Hepatocyte (in vitro differentiated cells): ENCODE measurements at regions not wholly inside any gene's neighbourhood (a gene's known extent, or its start where the extent isn't known, plus 50 kb on each side); places are given as distances from the start of the nearest gene placed in this dataset.

ENCODE experiments used
- DNase-seq: peaks from one replicate; pipeline ENCODE4 v3.0.0-alpha.2; 2016; ENCODE audit warnings: low spot score
- H2AFZ ChIP-seq: fragments of 200-600 bp; sonication (generic); 2 replicates; pipeline ENCODE4 v1.6.0; 2016; ENCODE audit warnings: antibody characterized with exemption, mild to moderate bottlenecking
- H3K27ac ChIP-seq: fragments of 200-600 bp; sonication (generic); 2 replicates; pipeline ENCODE4 v1.5.1; 2016; ENCODE audit warnings: mild to moderate bottlenecking
- H3K27me3 ChIP-seq: fragments of 200-600 bp; sonication (generic); 2 replicates; pipeline ENCODE4 v1.6.1; 2016
- H3K36me3 ChIP-seq: fragments of 200-600 bp; sonication (generic); replicated peaks from 2 replicates; pipeline ENCODE4 v1.5.1; 2016; ENCODE audit warnings: low read depth; ENCODE audit not compliant: insufficient read depth
- H3K4me1 ChIP-seq: fragments of 200-600 bp; sonication (generic); 2 replicates; pipeline ENCODE4 v1.5.1; 2016; ENCODE audit warnings: mild to moderate bottlenecking, moderate library complexity; ENCODE audit not compliant: insufficient read depth
- H3K4me2 ChIP-seq: fragments of 200-600 bp; sonication (generic); 2 replicates; pipeline ENCODE4 v1.6.0; 2016
- H3K4me3 ChIP-seq: fragments of 200-600 bp; sonication (generic); 2 replicates; pipeline ENCODE4 v1.5.1; 2016; ENCODE audit warnings: mild to moderate bottlenecking
- H3K79me2 ChIP-seq: fragments of 200-600 bp; sonication (generic); 2 replicates; pipeline ENCODE4 v1.6.0; 2017; ENCODE audit warnings: mild to moderate bottlenecking
- H3K9me2 ChIP-seq: fragments of 200-600 bp; sonication (generic); replicated peaks from 2 replicates; pipeline ENCODE4 v1.6.0; 2017; ENCODE audit warnings: mild to moderate bottlenecking; ENCODE audit not compliant: insufficient read depth
- H3K9me3 ChIP-seq: fragments of 200-600 bp; sonication (generic); 2 replicates; pipeline ENCODE4 v1.5.1; 2016; ENCODE audit warnings: low read depth, mild to moderate bottlenecking
- H4K20me1 ChIP-seq: fragments of 200-600 bp; sonication (generic); 2 replicates; pipeline ENCODE4 v1.6.0; 2016; ENCODE audit warnings: mild to moderate bottlenecking; ENCODE audit not compliant: insufficient read depth, poor library complexity, severe bottlenecking
- EZH2 ChIP-seq: fragments of 200-600 bp; sonication (generic); IDR thresholded peaks from 2 replicates; pipeline ENCODE4 v1.6.1; 2016; ENCODE audit warnings: antibody characterized with exemption, mild to moderate bottlenecking, borderline replicate concordance
- EZH2phosphoT487 ChIP-seq: fragments of 200-600 bp; sonication (generic); IDR thresholded peaks from one replicate; pipeline ENCODE4 v1.6.1; 2018; ENCODE audit warnings: antibody characterized with exemption, mild to moderate bottlenecking, low read depth, moderate library complexity; ENCODE audit not compliant: unreplicated experiment, severe bottlenecking
- WGBS: methylation state at CpG from one replicate; pipeline ENCODE4 v1.1.6; 2016; ENCODE audit warnings: low lambda C conversion rate; ENCODE audit errors: missing lambda C conversion rate; 5-methylcytosine and 5-hydroxymethylcytosine counted together
- TF ChIP-seq, protein P1 (sequence below): fragments of 200-600 bp; sonication (generic); IDR thresholded peaks from 2 replicates; pipeline ENCODE4 v1.5.1; 2016; ENCODE audit warnings: antibody characterized with exemption, mild to moderate bottlenecking; ENCODE audit not compliant: poor library complexity

DNA sequence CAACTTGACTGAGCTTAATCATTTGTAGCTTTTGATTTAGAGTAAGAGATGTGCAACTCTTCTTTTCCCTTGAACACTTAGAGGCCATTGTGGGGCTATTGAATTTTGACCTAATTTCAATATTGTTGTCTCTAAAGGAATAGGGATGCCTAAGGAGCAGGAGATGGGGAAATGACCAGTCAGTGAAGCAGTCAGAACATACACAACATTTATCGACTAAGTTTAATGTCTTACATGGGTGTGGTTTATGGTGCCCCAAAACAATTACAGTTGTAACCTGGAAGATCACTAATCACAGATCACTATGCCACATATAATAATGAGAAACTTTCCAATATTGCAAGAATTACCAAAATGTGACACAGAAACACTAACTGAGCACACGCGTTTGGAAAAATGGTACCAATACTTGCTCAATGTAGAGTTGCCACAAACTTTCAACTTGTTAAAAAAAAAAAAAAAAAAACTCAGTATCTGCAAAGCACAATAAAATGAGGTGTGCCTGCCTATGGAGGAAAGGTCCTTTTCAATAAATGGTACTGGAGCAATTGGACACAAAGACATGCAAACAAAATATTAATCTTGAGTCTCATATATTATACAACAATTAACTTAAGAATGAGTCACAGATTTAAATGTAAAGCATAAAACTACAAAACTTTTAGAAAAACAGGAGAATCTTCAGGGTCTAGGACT is 189.6 kb upstream of the RAD23B start:
- WGBS: 98% methylated on average over 3 of the region's 3 CpGs
- Histone ChIP-seq H3K4me1 (no peaks in the 10 kb centered on the region), H3K9me3 (no peaks in the 10 kb centered on the region), H3K27me3 (no peaks in the 10 kb centered on the region), H3K36me3 (no peaks in the 10 kb centered on the region), H3K4me3 (no peak overlapping the region), H4K20me1 (no peaks in the 10 kb centered on the region), H2AFZ (no peak overlapping the region), H3K27ac (no peak overlapping the region), H3K9me2 (no peaks in the 10 kb centered on the region), H3K79me2 (no peaks in the 10 kb centered on the region), H3K4me2 (no peak overlapping the region)
- no peak for DNase-seq
- TF ChIP-seq, protein P1, sequence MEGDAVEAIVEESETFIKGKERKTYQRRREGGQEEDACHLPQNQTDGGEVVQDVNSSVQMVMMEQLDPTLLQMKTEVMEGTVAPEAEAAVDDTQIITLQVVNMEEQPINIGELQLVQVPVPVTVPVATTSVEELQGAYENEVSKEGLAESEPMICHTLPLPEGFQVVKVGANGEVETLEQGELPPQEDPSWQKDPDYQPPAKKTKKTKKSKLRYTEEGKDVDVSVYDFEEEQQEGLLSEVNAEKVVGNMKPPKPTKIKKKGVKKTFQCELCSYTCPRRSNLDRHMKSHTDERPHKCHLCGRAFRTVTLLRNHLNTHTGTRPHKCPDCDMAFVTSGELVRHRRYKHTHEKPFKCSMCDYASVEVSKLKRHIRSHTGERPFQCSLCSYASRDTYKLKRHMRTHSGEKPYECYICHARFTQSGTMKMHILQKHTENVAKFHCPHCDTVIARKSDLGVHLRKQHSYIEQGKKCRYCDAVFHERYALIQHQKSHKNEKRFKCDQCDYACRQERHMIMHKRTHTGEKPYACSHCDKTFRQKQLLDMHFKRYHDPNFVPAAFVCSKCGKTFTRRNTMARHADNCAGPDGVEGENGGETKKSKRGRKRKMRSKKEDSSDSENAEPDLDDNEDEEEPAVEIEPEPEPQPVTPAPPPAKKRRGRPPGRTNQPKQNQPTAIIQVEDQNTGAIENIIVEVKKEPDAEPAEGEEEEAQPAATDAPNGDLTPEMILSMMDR: no peak
- TF ChIP-seq EZH2 (no peak), EZH2phosphoT487 (no peak)

DNA sequence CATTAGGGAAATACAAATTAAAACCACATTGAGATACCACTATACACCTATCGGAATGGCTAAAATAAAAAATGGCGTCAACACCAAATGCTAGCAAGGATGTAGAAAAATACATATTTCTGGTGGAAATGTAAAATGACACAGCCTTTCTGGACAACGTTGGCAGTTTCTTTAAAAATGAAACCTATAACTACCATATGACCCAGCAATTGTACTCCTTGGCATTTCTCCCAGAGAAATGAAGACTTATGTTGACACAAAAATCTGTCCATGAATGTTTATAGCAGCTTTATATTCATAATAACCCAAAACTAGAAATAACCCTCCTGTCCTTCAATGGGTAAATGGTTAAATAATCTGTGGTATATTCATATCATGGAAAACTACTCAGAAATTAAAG is 188.7 kb upstream of the RAD23B start:
- H3K4me1 ChIP-seq: no peaks in the 10 kb centered on the region
- H3K36me3 ChIP-seq: no peaks in the 10 kb centered on the region
- no peak overlapping the region for H3K4me2 ChIP-seq
- H4K20me1 ChIP-seq: no peaks in the 10 kb centered on the region
- TF ChIP-seq EZH2phosphoT487 (no peak), EZH2 (no peak)
- TF ChIP-seq, protein P1: no peak
- no peak overlapping the region for H2AFZ ChIP-seq
- no peak overlapping the region for H3K4me3 ChIP-seq
- no peaks in the 10 kb centered on the region for H3K9me2 ChIP-seq
- no peaks in the 10 kb centered on the region for H3K79me2 ChIP-seq
- H3K27me3 ChIP-seq: no peaks in the 10 kb centered on the region
- no peaks in the 10 kb centered on the region for H3K9me3 ChIP-seq
- WGBS: 96% methylated on average over 3 of the region's 3 CpGs
- no peak overlapping the region for H3K27ac ChIP-seq
- DNase-seq: no peak

DNA sequence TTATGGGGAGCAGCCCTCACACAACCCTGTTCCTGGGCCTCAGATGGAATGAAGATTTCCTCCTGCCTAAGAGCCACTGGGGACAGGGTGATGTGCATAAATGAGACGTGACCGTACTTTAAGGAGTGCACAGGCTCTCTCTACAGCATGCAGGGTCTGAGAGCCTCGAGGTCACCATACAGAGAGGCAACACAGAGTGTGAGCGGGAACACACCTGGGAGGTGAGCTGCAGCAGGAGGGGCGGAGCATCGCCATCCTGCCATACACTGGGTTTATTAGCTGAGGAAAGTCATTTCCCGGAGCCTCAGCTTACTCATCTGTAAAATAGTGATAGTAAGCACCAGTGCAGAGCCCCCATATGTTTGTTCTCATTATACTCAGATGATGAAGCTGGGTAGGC is 182.5 kb upstream of the RAD23B start:
- TF ChIP-seq EZH2 (no peak), EZH2phosphoT487 (no peak)
- TF ChIP-seq, protein P1: no peak
- Histone ChIP-seq H3K36me3 (no peaks in the 10 kb centered on the region), H3K9me3 (no peaks in the 10 kb centered on the region), H4K20me1 (no peaks in the 10 kb centered on the region), H3K4me1 (no peaks in the 10 kb centered on the region), H2AFZ (no peak overlapping the region), H3K27ac (no peak overlapping the region), H3K4me2 (no peak overlapping the region), H3K27me3 (no peaks in the 10 kb centered on the region), H3K4me3 (no peak overlapping the region), H3K79me2 (no peaks in the 10 kb centered on the region), H3K9me2 (no peaks in the 10 kb centered on the region)
- DNase-seq: no peak
- 91% methylated on average over 7 of the region's 7 CpGs for WGBS

DNA sequence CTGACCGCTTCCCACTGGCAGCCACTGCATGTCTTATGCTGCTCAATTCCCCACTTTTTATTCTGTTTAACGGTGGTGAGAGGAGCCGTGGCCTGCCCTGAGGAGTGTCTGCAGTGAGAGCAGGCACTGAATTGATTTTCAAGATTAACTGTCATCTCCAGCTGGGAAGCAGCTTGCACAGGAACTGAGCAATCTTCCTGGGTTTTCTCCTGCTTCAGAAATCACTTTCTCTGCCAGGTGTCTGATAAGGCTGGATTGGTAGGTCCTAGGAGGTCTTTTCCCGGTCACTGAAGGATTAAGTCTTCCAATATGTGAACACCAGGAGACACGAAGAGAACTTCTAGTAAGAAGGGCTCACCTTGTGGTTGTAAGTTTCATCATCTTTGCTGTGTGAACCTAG is 181.1 kb upstream of the RAD23B start:
- Histone ChIP-seq H3K9me2 (no peaks in the 10 kb centered on the region), H2AFZ (no peak overlapping the region), H3K27me3 (no peaks in the 10 kb centered on the region), H3K4me2 (no peak overlapping the region), H3K9me3 (no peaks in the 10 kb centered on the region), H3K4me3 (no peak overlapping the region), H3K36me3 (no peaks in the 10 kb centered on the region), H3K79me2 (no peaks in the 10 kb centered on the region), H3K27ac (no peak overlapping the region), H3K4me1 (no peaks in the 10 kb centered on the region), H4K20me1 (no peaks in the 10 kb centered on the region)
- 58% methylated on average over 5 of the region's 5 CpGs for WGBS
- TF ChIP-seq EZH2 (no peak), EZH2phosphoT487 (no peak)
- TF ChIP-seq, protein P1: no peak
- DNase-seq: no peak
